ENCODE measurements at regions not wholly inside any gene's neighbourhood (a gene's known extent, or its start where the extent isn't known, plus 50 kb on each side); places are given as distances from the start of the nearest gene placed in this dataset.
A peak's percentile ranks its signal among the peaks of the same experiment; 100 is the strongest.

DNA sequence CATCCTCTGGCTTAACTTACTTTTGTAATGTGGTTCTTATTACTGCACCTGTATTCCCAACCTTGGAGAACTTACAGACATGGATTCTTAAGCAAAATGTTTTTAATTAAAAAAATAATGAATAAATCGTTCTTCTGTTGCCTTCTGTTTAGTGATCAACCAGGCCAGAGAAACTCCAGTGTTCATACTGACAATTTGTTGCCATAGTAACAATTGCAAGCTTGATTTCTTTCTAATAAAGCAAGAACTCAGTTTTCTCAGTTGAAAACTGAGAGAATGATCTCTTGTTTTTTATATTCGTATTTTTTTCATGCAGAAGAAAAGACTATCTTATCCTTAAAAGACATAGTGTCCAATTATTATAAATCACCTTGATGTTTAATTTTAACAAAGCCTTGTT, 106.5 kb upstream of the LMNTD1 start:
- Histone ChIP-seq H3K79me2 (ENCODE audit: insufficient read depth, low read length) (no peaks in the 10 kb centered on the region), H3K27ac (ENCODE audit: low read depth, low read length) (no peak overlapping the region), H3K4me2 (ENCODE audit: low read length) (no peak overlapping the region), H3K4me3 (ENCODE audit: insufficient read depth, low read depth, low read length) (no peak overlapping the region), H2AFZ (ENCODE audit: low read depth, low read length) (no peak overlapping the region), H3K36me3 (ENCODE audit: insufficient read depth, low read length) (no peaks in the 10 kb centered on the region), H3K9ac (ENCODE audit: low read length) (no peak overlapping the region), H3K9me3 (ENCODE audit: insufficient read depth, low read depth, low read length) (peaks cover 1% of the 10 kb centered on the region), H3K27me3 (ENCODE audit: insufficient read depth, low read length) (no peaks in the 10 kb centered on the region), H3K4me1 (ENCODE audit: insufficient read depth, low read length) (no peaks in the 10 kb centered on the region), H4K20me1 (ENCODE audit: insufficient read depth, low read length) (no peaks in the 10 kb centered on the region)
- Mint-ChIP-seq H3K27ac (ENCODE audit: unreplicated experiment) (no peak overlapping the region), H3K4me1 (ENCODE audit: low read depth, unreplicated experiment) (no peaks in the 10 kb centered on the region), H3K36me3 (ENCODE audit: low read depth, unreplicated experiment) (no peaks in the 10 kb centered on the region), H3K9me3 (ENCODE audit: unreplicated experiment) (peaks cover 8% of the 10 kb centered on the region), H3K27me3 (ENCODE audit: low read depth, unreplicated experiment) (peaks cover 2% of the 10 kb centered on the region), H3K4me3 (ENCODE audit: unreplicated experiment) (no peak overlapping the region)
- TF ChIP-seq CTCF (IDR thresholded peaks at IDR 0.05; ENCODE audit: insufficient read depth, low read depth, low read length) (no peak), EZH2 (IDR thresholded peaks at IDR 0.05; ENCODE audit: insufficient read depth, low read length) (no peak)
- FAIRE-seq, result peak; percentile 17
- DNase-seq (ENCODE audit: low read depth), result no peak

DNA sequence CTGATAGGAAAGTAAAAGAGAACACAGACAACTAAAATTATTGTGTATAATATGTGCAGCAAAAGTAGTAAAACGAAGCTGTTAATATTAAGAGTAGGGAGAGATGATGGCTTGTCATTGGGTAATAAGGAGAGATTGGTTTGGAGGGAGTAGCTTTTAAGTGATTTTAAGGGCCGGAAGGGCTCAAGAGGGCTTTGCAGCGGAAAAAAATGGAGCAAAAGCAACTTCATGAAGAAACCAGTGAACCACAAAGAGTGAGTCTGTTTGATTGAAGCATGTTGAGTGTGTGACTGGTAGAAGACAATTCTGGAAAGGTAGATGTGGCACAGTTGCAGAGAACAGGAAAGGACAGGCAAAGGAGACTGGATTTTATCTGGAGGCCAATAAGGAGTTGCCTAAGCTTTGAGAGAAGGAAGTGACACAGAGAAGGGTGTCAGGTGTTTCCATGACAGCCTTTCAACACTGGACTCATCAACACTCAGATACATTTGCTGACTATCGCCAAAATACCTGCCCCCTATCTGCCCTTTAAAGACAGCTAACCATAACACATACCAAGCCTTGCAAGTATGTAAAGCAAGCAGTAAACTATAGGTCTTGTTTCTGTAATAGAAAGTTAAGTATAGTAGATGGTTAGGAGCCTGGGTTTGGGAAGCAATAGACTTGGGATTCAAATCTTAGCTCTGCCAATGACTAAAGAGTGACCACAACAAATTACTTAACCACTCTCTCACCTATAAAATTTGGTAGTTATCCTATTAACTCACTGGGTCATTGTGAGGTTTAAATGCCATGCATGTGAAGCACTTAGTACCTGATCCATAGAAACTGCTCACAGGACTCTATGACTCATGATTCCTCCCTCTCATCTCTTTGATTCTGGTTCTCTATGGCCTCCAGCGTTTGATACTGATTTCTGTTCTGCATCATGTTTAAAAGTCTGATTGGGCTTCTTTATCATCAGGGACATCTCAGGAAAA, 117.3 kb upstream of the LMNTD1 start:
- Mint-ChIP-seq H3K4me3 (ENCODE audit: unreplicated experiment) (no peak overlapping the region), H3K9me3 (ENCODE audit: unreplicated experiment) (peaks cover 2% of the 10 kb centered on the region), H3K4me1 (ENCODE audit: low read depth, unreplicated experiment) (no peaks in the 10 kb centered on the region), H3K27me3 (ENCODE audit: low read depth, unreplicated experiment) (peaks cover 2% of the 10 kb centered on the region), H3K27ac (ENCODE audit: unreplicated experiment) (no peak overlapping the region), H3K36me3 (ENCODE audit: low read depth, unreplicated experiment) (no peaks in the 10 kb centered on the region)
- Histone ChIP-seq H3K9me3 (ENCODE audit: insufficient read depth, low read depth, low read length) (no peaks in the 10 kb centered on the region), H3K4me2 (ENCODE audit: low read length) (no peak overlapping the region), H3K4me3 (ENCODE audit: insufficient read depth, low read depth, low read length) (no peak overlapping the region), H3K36me3 (ENCODE audit: insufficient read depth, low read length) (no peaks in the 10 kb centered on the region), H2AFZ (ENCODE audit: low read depth, low read length) (no peak overlapping the region), H3K79me2 (ENCODE audit: insufficient read depth, low read length) (no peaks in the 10 kb centered on the region), H3K27ac (ENCODE audit: low read depth, low read length) (no peak overlapping the region), H3K9ac (ENCODE audit: low read length) (no peak overlapping the region), H3K27me3 (ENCODE audit: insufficient read depth, low read length) (no peaks in the 10 kb centered on the region), H3K4me1 (ENCODE audit: insufficient read depth, low read length) (no peaks in the 10 kb centered on the region), H4K20me1 (ENCODE audit: insufficient read depth, low read length) (no peaks in the 10 kb centered on the region)
- DNase-seq (ENCODE audit: low read depth) (peak; percentile 48), FAIRE-seq (no peak)
- TF ChIP-seq CTCF (IDR thresholded peaks at IDR 0.05; ENCODE audit: insufficient read depth, low read depth, low read length), result no peak
- no peak for TF ChIP-seq EZH2 (IDR thresholded peaks at IDR 0.05; ENCODE audit: insufficient read depth, low read length)

GRCh38 chr12:25675808-25676207, 122.7 kb upstream of the LMNTD1 start:
- H3K4me1 ChIP-seq (ENCODE audit: insufficient read depth, low read length), result no peaks in the 10 kb centered on the region
- no peak overlapping the region for H3K4me3 Mint-ChIP-seq (ENCODE audit: unreplicated experiment)
- no peak overlapping the region for H3K9ac ChIP-seq (ENCODE audit: low read length)
- no peak for DNase-seq (ENCODE audit: low read depth)
- no peak for TF ChIP-seq EZH2 (IDR thresholded peaks at IDR 0.05; ENCODE audit: insufficient read depth, low read length)
- TF ChIP-seq CTCF (IDR thresholded peaks at IDR 0.05; ENCODE audit: insufficient read depth, low read depth, low read length), result no peak
- no peaks in the 10 kb centered on the region for H4K20me1 ChIP-seq (ENCODE audit: insufficient read depth, low read length)
- no peaks in the 10 kb centered on the region for H3K27me3 ChIP-seq (ENCODE audit: insufficient read depth, low read length)
- H3K27me3 Mint-ChIP-seq (ENCODE audit: low read depth, unreplicated experiment), result peaks cover 3% of the 10 kb centered on the region
- H3K4me1 Mint-ChIP-seq (ENCODE audit: low read depth, unreplicated experiment), result no peaks in the 10 kb centered on the region
- no peak overlapping the region for H3K4me3 ChIP-seq (ENCODE audit: insufficient read depth, low read depth, low read length)
- no peaks in the 10 kb centered on the region for H3K9me3 ChIP-seq (ENCODE audit: insufficient read depth, low read depth, low read length)
- H3K27ac ChIP-seq (ENCODE audit: low read depth, low read length), result no peak overlapping the region
- H3K4me2 ChIP-seq (ENCODE audit: low read length), result no peak overlapping the region
- no peak overlapping the region for H3K27ac Mint-ChIP-seq (ENCODE audit: unreplicated experiment)
- H3K79me2 ChIP-seq (ENCODE audit: insufficient read depth, low read length), result no peaks in the 10 kb centered on the region
- H3K9me3 Mint-ChIP-seq (ENCODE audit: unreplicated experiment), result peaks cover 2% of the 10 kb centered on the region
- H2AFZ ChIP-seq (ENCODE audit: low read depth, low read length), result no peak overlapping the region
- no peaks in the 10 kb centered on the region for H3K36me3 Mint-ChIP-seq (ENCODE audit: low read depth, unreplicated experiment)
- no peaks in the 10 kb centered on the region for H3K36me3 ChIP-seq (ENCODE audit: insufficient read depth, low read length)
- no peak for FAIRE-seq
